Mesothelial cell of epicardium (in vitro differentiated cells): ENCODE measurements at regions not wholly inside any gene's neighbourhood (a gene's known extent, or its start where the extent isn't known, plus 50 kb on each side); places are given as distances from the start of the nearest gene placed in this dataset.

Experiments used
- DNase-seq, 2 experiments: peaks; one replicate each; pipeline ENCODE4 v3.0.0; 2021; ENCODE audit warnings: low spot score in 2 of 2; ENCODE audit not compliant: unreplicated experiment in 2 of 2
- H3K27ac Mint-ChIP-seq: 2 replicates; pipeline ENCODE4 v1.8.0; 2021; ENCODE audit warnings: mixed read lengths
- H3K27me3 Mint-ChIP-seq: 2 replicates; pipeline ENCODE4 v1.8.0; 2021; ENCODE audit warnings: low read depth, mixed read lengths
- H3K36me3 Mint-ChIP-seq: 2 replicates; pipeline ENCODE4 v1.8.0; 2021; ENCODE audit warnings: mixed read lengths
- H3K4me1 Mint-ChIP-seq: 2 replicates; pipeline ENCODE4 v1.8.0; 2021; ENCODE audit warnings: mixed read lengths
- H3K4me3 Mint-ChIP-seq: 2 replicates; pipeline ENCODE4 v1.8.0; 2021; ENCODE audit warnings: mild to moderate bottlenecking, moderate library complexity, mixed read lengths
- H3K9me3 Mint-ChIP-seq: 2 replicates; pipeline ENCODE4 v1.8.0; 2021; ENCODE audit warnings: mixed read lengths
- TF ChIP-seq, protein P1 (sequence below): fragments of 200-600 bp; sonication (generic); IDR thresholded peaks from one replicate; pipeline ENCODE4 v1.5.0; 2021; ENCODE audit warnings: antibody characterized with exemption; ENCODE audit not compliant: unreplicated experiment

GRCh38 chr10:8221451-8221850 lies 167.0 kb downstream of the GATA3 start:
- Mint-ChIP-seq H3K4me1 (no peaks in the 10 kb centered on the region), H3K36me3 (no peaks in the 10 kb centered on the region), H3K27me3 (no peaks in the 10 kb centered on the region), H3K4me3 (no peak overlapping the region), H3K9me3 (peaks cover 3% of the 10 kb centered on the region), H3K27ac (no peak overlapping the region)
- DNase-seq: no peak
- TF ChIP-seq, protein P1, sequence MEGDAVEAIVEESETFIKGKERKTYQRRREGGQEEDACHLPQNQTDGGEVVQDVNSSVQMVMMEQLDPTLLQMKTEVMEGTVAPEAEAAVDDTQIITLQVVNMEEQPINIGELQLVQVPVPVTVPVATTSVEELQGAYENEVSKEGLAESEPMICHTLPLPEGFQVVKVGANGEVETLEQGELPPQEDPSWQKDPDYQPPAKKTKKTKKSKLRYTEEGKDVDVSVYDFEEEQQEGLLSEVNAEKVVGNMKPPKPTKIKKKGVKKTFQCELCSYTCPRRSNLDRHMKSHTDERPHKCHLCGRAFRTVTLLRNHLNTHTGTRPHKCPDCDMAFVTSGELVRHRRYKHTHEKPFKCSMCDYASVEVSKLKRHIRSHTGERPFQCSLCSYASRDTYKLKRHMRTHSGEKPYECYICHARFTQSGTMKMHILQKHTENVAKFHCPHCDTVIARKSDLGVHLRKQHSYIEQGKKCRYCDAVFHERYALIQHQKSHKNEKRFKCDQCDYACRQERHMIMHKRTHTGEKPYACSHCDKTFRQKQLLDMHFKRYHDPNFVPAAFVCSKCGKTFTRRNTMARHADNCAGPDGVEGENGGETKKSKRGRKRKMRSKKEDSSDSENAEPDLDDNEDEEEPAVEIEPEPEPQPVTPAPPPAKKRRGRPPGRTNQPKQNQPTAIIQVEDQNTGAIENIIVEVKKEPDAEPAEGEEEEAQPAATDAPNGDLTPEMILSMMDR: no peak

DNA sequence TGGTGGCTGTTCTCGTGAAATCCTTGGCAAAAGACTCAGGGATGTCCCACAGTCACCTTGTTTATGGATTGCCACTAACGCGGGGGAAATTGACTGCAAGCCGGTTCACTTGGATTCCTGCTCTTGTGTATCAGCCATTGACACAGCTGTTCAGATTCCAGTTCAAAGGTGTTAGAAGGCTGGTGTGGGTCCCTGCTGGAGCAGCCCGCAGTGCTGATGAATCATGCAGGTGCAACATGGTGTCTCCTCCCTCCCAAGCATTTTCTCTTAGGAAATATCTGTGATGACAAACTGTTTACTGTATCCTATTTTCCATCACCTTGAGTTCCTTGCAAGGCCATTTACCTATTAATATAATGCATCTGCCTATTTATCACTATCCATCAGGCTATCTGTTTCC lies 170.1 kb downstream of the GATA3 start:
- Mint-ChIP-seq H3K27me3 (no peaks in the 10 kb centered on the region), H3K9me3 (no peaks in the 10 kb centered on the region), H3K4me1 (no peaks in the 10 kb centered on the region), H3K27ac (no peak overlapping the region), H3K4me3 (no peak overlapping the region), H3K36me3 (no peaks in the 10 kb centered on the region)
- TF ChIP-seq, protein P1: no peak
- no peak for DNase-seq

DNA sequence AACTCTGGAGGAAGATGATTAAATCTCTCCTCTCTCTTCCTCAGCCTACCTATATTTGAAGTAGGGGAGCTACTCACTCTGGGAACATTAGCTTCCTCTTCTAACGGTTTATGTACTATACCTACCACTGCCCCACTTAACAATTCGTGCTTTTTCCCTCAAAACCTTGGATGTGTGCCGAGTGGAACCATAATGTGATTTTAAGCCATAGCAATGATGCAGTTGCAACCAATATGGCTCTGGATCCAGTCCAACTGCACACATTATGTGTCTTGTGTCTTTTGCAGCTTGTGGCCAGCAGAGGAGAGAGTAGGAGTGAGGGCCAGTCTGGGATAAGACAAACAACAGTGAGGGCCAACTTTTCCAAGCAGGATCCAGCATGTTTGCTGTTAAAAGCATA lies 170.7 kb downstream of the GATA3 start:
- Mint-ChIP-seq H3K27me3 (no peaks in the 10 kb centered on the region), H3K9me3 (no peaks in the 10 kb centered on the region), H3K36me3 (no peaks in the 10 kb centered on the region), H3K4me3 (no peak overlapping the region), H3K27ac (no peak overlapping the region), H3K4me1 (no peaks in the 10 kb centered on the region)
- TF ChIP-seq, protein P1: no peak
- no peak for DNase-seq

DNA sequence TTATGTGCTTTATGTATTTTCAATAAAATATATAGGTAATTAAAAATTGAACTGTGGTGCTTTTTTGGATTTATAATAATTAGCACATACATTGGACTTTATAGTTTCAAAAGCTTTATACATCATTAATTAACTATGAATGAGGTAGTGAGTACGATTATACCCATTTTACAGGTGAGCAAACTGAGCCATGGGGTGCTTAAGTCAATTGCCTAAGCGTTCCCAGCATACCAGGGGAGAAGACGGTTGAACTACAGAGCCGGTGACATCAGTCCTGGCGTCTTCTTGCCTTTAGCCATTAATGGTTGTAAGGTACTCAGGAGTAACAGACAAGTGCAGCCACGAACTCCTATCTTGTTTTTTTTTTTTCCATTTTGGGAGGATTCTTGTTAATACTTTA lies 172.8 kb downstream of the GATA3 start:
- H3K9me3 Mint-ChIP-seq: no peaks in the 10 kb centered on the region
- H3K27me3 Mint-ChIP-seq: no peaks in the 10 kb centered on the region
- no peak for DNase-seq
- no peaks in the 10 kb centered on the region for H3K4me1 Mint-ChIP-seq
- H3K4me3 Mint-ChIP-seq: no peak overlapping the region
- TF ChIP-seq, protein P1: no peak
- H3K36me3 Mint-ChIP-seq: no peaks in the 10 kb centered on the region
- no peak overlapping the region for H3K27ac Mint-ChIP-seq

DNA sequence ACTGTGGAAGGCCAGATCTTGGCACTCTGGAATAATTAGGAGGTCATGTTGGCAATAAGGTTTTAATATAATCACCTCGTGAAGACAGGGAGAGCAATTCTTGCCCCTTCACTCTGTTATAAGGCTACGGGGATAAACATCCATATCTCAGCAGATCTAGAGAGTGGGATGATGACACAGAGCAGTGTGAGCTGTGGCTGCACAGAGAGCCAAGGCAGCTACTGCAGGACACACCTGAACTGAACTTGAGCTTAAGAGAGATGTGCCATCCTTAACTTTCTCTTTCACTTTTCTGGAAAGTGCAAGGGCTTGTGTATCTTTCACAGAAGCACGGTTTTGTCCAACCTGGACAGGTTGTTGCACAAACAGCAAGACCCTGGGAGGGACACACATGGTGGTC lies 174.7 kb downstream of the GATA3 start:
- TF ChIP-seq, protein P1: no peak
- H3K27me3 Mint-ChIP-seq: no peaks in the 10 kb centered on the region
- no peak overlapping the region for H3K4me3 Mint-ChIP-seq

GRCh38 chr10:8230902-8231301 lies 176.4 kb downstream of the GATA3 start:
- Mint-ChIP-seq H3K36me3 (no peaks in the 10 kb centered on the region), H3K27me3 (peaks cover 3% of the 10 kb centered on the region), H3K27ac (no peak overlapping the region), H3K4me1 (peaks cover 5% of the 10 kb centered on the region), H3K4me3 (no peak overlapping the region), H3K9me3 (no peaks in the 10 kb centered on the region)
- TF ChIP-seq, protein P1: no peak
- no peak for DNase-seq

More for the DNA sequence above, 174.7 kb downstream of the GATA3 start:
- Mint-ChIP-seq H3K27ac (no peak overlapping the region), H3K9me3 (no peaks in the 10 kb centered on the region), H3K36me3 (no peaks in the 10 kb centered on the region), H3K4me1 (no peaks in the 10 kb centered on the region)
- DNase-seq: no peak
